Sigmoid colon (tissue), 6 donors: ENCODE measurements at regions not wholly inside any gene's neighbourhood (a gene's known extent, or its start where the extent isn't known, plus 50 kb on each side); places are given as distances from the start of the nearest gene placed in this dataset.

Experiments used
- DNase-seq: peaks from one replicate; pipeline ENCODE4 v3.0.0-alpha.2; 2019
- H3K27ac ChIP-seq, 4 donors: fragments of 200-600 bp; sonication (generic); one replicate each; pipeline ENCODE4 v1.5.1; 2016 to 2019; ENCODE audit warnings: mild to moderate bottlenecking in 1 of 4
- H3K27me3 ChIP-seq, 3 donors: fragments of 200-600 bp; sonication (generic); one replicate each; pipeline ENCODE4 v1.5.1; 2019; ENCODE audit warnings: mild to moderate bottlenecking in 1 of 3
- H3K36me3 ChIP-seq, 4 donors: fragments of 200-600 bp; sonication (generic); one replicate each; pipeline ENCODE4 v1.5.1; 2016 to 2019
- H3K4me1 ChIP-seq, 4 donors: fragments of 200-600 bp; sonication (generic); one replicate each; pipeline ENCODE4 v1.5.1; 2017 to 2019
- H3K4me3 ChIP-seq, 4 donors: fragments of 200-600 bp; sonication (generic); one replicate each; pipeline ENCODE4 v1.5.1; 2017 to 2019; ENCODE audit warnings: mild to moderate bottlenecking in 2 of 4, moderate library complexity in 1 of 4
- H3K9me3 ChIP-seq, 4 donors: fragments of 200-600 bp in 3 of 4; sonication (generic) in 3 of 4; one replicate each; pipeline versions ENCODE4 v1.5.1 to v1.6.1; 2013 to 2019
- CTCF ChIP-seq, 4 experiments: fragments of 450-650 bp in 3 of 4; fragments of 200-600 bp in 1 of 4; IDR thresholded peaks; one replicate each; pipeline ENCODE4 v1.5.1; 2016 to 2019; ENCODE audit warnings: antibody characterized with exemption in 4 of 4, mild to moderate bottlenecking in 3 of 4, moderate library complexity in 2 of 4
- EP300 ChIP-seq, 4 donors: sonication (generic); formaldehyde crosslinking; IDR thresholded peaks; one replicate each; pipeline ENCODE4 v1.6.1; 2017; ENCODE audit warnings: antibody characterized with exemption in 4 of 4
- POLR2A ChIP-seq, 2 donors: fragments of 450-650 bp; IDR thresholded peaks; one replicate each; pipeline ENCODE4 v1.6.1; 2016; ENCODE audit warnings: antibody characterized with exemption in 2 of 2, mild to moderate bottlenecking in 2 of 2, moderate library complexity in 2 of 2
- POLR2AphosphoS5 ChIP-seq, 4 donors: sonication (generic); formaldehyde crosslinking; IDR thresholded peaks; one replicate each; pipeline ENCODE4 v1.6.1; 2017; ENCODE audit warnings: antibody characterized with exemption in 4 of 4
- WGBS, 2 donors: extraction: QIAGEN DNeasy Blood & Tissue Kit; methylation state at CpG; one replicate each; pipeline ENCODE4 v1.1.7; 2013; 5-methylcytosine and 5-hydroxymethylcytosine counted together
- intact Hi-C: fragments of 100-400 bp; cut with DNase I; formaldehyde crosslinking; loops from one replicate; pipeline ENCODE4 v1.15.1; 2023
- donor health status: healthy with polysubstance abuse.
- donor health status: healthy.

GRCh38 chr1:22245100-22245650 is 102.3 kb upstream of the WNT4 start:
- H3K36me3 ChIP-seq: no peaks in the 10 kb centered on the region
- no peak overlapping the region for H3K27ac ChIP-seq
- intact Hi-C loops: no loop called here
- H3K4me3 ChIP-seq: no peak overlapping the region
- H3K4me1 ChIP-seq: no peaks in the 10 kb centered on the region
- TF ChIP-seq CTCF (IDR thresholded peaks at IDR 0.05) (no peak), POLR2AphosphoS5 (IDR thresholded peaks at IDR 0.05) (no peak), EP300 (IDR thresholded peaks at IDR 0.05) (no peak), POLR2A (IDR thresholded peaks at IDR 0.05) (no peak)
- H3K9me3 ChIP-seq: no peaks in the 10 kb centered on the region
- no peak for DNase-seq
- 90 to 91% methylated on average over 9 of the region's 9 CpGs for WGBS, 2 donors
- H3K27me3 ChIP-seq: peaks cover 0 to 4% (median 0%) of the 10 kb centered on the region in 3 donors

DNA sequence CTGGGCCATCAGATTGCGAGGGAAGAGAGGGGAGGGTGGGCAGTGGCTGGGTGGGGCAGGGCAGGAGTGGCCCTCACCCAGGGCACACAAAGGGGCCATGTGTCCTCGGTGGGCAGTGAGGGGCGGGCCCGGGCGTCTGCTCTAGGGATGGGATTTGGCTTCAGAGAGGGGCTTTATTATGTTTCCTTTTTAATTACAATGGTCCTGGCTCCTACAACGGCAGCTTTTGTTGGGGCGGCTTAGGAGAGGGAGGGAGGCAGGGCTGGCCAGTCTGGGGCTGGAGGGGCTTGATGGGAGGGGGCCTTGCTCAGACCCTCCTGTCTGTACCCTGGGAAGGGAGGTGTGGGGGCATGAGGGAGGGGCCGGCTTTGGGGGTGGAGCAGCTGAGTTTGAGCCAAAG is 102.8 kb upstream of the WNT4 start:
- no peaks in the 10 kb centered on the region for H3K36me3 ChIP-seq
- intact Hi-C loops: no loop called here
- TF ChIP-seq EP300 (IDR thresholded peaks at IDR 0.05): no peak
- TF ChIP-seq POLR2A (IDR thresholded peaks at IDR 0.05): no peak
- no peak for TF ChIP-seq POLR2AphosphoS5 (IDR thresholded peaks at IDR 0.05)
- TF ChIP-seq CTCF (IDR thresholded peaks at IDR 0.05): no peak
- peaks cover 0 to 9% (median 0%) of the 10 kb centered on the region in 3 donors for H3K27me3 ChIP-seq
- no peak overlapping the region for H3K27ac ChIP-seq
- DNase-seq: no peak
- no peak overlapping the region for H3K4me3 ChIP-seq
- no peaks in the 10 kb centered on the region for H3K4me1 ChIP-seq
- no peaks in the 10 kb centered on the region for H3K9me3 ChIP-seq
- WGBS, 2 donors: 72 to 77% methylated on average over 8 of the region's 8 CpGs

DNA sequence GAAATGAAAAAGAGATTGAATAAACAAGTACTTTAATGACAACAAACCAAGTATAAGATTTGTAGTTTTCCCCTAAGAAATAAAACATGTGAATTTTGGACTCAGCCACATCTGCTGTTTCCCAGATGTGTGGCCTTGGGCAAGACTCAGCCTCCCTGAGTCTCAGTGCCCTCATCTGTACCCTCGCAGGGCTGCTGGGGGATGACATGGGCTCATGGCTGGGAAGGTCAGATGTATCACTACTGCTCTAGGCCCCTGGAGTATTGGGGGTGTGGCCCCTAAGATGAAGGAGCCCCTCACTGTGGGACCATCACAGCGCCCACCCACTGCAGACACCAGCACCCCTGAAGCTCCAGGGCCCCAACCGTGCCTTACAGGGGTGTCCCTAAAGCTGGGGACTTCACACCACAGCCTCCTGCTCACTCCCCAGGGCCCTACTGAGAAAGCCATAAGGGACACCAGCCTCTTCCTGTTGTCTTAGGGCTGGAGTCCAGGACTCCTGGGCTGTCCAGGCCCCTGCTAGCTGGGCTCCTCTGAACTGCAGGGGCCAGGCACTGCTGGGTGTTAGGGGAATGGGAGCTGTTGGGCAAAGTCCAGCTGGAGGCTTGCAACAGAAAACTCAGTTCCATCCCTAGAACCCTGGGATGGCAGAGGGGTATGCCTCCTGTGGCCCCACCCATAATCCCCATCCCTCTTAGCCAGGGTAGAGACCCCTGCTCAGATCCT is 104.0 kb upstream of the WNT4 start:
- Histone ChIP-seq H3K27ac (no peak overlapping the region), H3K9me3 (no peaks in the 10 kb centered on the region), H3K36me3 (no peaks in the 10 kb centered on the region), H3K27me3 (peaks cover 0 to 9% (median 0%) of the 10 kb centered on the region in 3 donors), H3K4me1 (no peaks in the 10 kb centered on the region), H3K4me3 (no peak overlapping the region)
- TF ChIP-seq EP300 (IDR thresholded peaks at IDR 0.05) (no peak), POLR2A (IDR thresholded peaks at IDR 0.05) (no peak), POLR2AphosphoS5 (IDR thresholded peaks at IDR 0.05) (no peak), CTCF (IDR thresholded peaks at IDR 0.05) (no peak)
- no peak for DNase-seq
- 86 to 92% methylated on average over 3 of the region's 3 CpGs for WGBS, 2 donors
- intact Hi-C loops: no loop called here

DNA sequence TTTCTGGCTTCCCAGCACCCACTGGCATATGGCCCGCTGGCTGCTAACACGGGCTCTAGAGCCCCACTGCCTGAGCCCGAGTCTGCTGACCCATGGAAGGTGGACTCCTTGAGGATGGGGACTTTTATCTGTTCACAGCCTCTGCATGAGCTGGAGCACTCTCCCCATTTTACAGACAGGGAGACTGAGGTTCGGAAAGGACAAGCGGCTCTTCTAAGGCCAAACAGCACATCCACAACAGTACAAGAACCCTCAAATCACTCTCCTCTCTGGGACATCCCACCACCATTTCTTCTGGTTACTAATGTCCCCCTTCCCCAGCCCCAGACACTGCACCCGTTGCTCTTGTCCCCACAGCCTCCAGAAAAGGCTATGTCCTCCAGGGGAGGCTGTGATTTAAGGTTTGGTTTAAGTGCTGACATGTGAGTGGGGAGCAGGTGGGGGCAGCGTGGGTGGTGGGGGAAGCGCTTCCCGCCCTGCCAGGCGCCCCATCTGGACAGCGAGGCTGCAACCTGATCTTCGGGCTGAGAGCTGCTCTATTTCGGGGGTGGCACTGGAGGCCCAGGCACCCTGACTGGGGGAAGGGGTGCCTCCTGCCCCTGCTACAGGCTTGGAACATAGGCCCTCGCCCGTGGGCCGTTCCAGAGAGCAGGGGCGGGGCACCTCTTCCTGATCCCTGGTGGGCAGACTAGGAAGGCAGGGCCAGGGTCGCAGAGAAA is 104.8 kb upstream of the WNT4 start:
- Histone ChIP-seq H3K4me3 (no peak overlapping the region), H3K27me3 (peaks cover 0 to 16% (median 0%) of the 10 kb centered on the region in 3 donors), H3K27ac (no peak overlapping the region), H3K36me3 (no peaks in the 10 kb centered on the region), H3K4me1 (no peaks in the 10 kb centered on the region), H3K9me3 (no peaks in the 10 kb centered on the region)
- intact Hi-C loops: no loop called here
- DNase-seq: no peak
- TF ChIP-seq EP300 (IDR thresholded peaks at IDR 0.05): no peak
- TF ChIP-seq POLR2AphosphoS5 (IDR thresholded peaks at IDR 0.05): no peak
- TF ChIP-seq POLR2A (IDR thresholded peaks at IDR 0.05): no peak
- no peak for TF ChIP-seq CTCF (IDR thresholded peaks at IDR 0.05)
- 74 to 78% methylated on average over 18 of the region's 18 CpGs for WGBS, 2 donors
